OCI-LY1 (cell line): ENCODE measurements at regions not wholly inside any gene's neighbourhood (a gene's known extent, or its start where the extent isn't known, plus 50 kb on each side); places are given as distances from the start of the nearest gene placed in this dataset.

ENCODE experiments used
- H2AFZ ChIP-seq: fragments of 200-600 bp; sonication (generic), shearing (Covaris generic); 2 replicates; pipeline ENCODE4 v1.6.0; 2014; ENCODE audit warnings: antibody characterized with exemption, mild to moderate bottlenecking, low read length
- H3F3A ChIP-seq: fragments of 200-600 bp; sonication (generic), shearing (Covaris generic); 2 replicates; pipeline ENCODE4 v1.6.0; 2014; ENCODE audit warnings: mild to moderate bottlenecking, antibody characterized with exemption, low read length, moderate library complexity; ENCODE audit not compliant: insufficient read depth
- H3K27ac ChIP-seq: fragments of 200-600 bp; sonication (generic); 2 replicates; pipeline ENCODE4 v1.5.1; 2014; ENCODE audit warnings: low read length, mixed run types, mild to moderate bottlenecking, low read depth; ENCODE audit not compliant: poor library complexity, severe bottlenecking
- H3K27me3 ChIP-seq: fragments of 200-600 bp; sonication (generic); 2 replicates; pipeline ENCODE4 v1.6.0; 2014; ENCODE audit warnings: antibody characterized with exemption, mild to moderate bottlenecking, low read length, moderate library complexity; ENCODE audit not compliant: insufficient read depth
- H3K36me3 ChIP-seq: fragments of 200-600 bp; sonication (generic); 2 replicates; pipeline ENCODE4 v1.6.1; 2014; ENCODE audit warnings: mild to moderate bottlenecking, antibody characterized with exemption, low read length, moderate library complexity, mixed read lengths; ENCODE audit not compliant: insufficient read depth
- H3K4me1 ChIP-seq: fragments of 200-600 bp; sonication (generic); 2 replicates; pipeline ENCODE4 v1.5.1; 2014; ENCODE audit warnings: mild to moderate bottlenecking, low read length, moderate library complexity; ENCODE audit not compliant: insufficient read depth, severe bottlenecking
- H3K4me2 ChIP-seq: fragments of 200-600 bp; sonication (generic), shearing (Covaris generic); 2 replicates; pipeline ENCODE4 v1.6.1; 2014; ENCODE audit warnings: low read length
- H3K4me3 ChIP-seq: fragments of 200-600 bp; sonication (generic); 2 replicates; pipeline ENCODE4 v1.5.1; 2014; ENCODE audit warnings: low read length, low read depth, mild to moderate bottlenecking, mixed read lengths; ENCODE audit not compliant: poor library complexity, severe bottlenecking
- H3K79me2 ChIP-seq: fragments of 200-600 bp; shearing (Covaris generic); 2 replicates; pipeline ENCODE4 v1.6.1; 2016; ENCODE audit warnings: mixed run types, low read length, mixed read lengths; ENCODE audit not compliant: insufficient read depth
- H3K9ac ChIP-seq: fragments of 200-600 bp; sonication (generic), shearing (Covaris generic); 2 replicates; pipeline ENCODE4 v1.6.1; 2014; ENCODE audit warnings: mild to moderate bottlenecking, low read length, mixed read lengths
- H3K9me2 ChIP-seq: fragments of 200-600 bp; sonication (generic), shearing (Covaris generic); 2 replicates; pipeline ENCODE4 v1.6.1; 2014; ENCODE audit warnings: low read depth, mild to moderate bottlenecking, low read length, mixed read lengths
- H3K9me3 ChIP-seq: fragments of 200-600 bp; shearing (Covaris generic); 2 replicates; pipeline ENCODE4 v1.6.1; 2014; ENCODE audit warnings: low read length, mixed read lengths
- H4K20me1 ChIP-seq: fragments of 200-600 bp; sonication (generic), shearing (Covaris generic); 2 replicates; pipeline ENCODE4 v1.6.0; 2016; ENCODE audit warnings: mild to moderate bottlenecking, low read length; ENCODE audit not compliant: insufficient read depth
- EZH2 ChIP-seq: fragments of 200-600 bp; sonication (generic), shearing (Covaris generic); IDR thresholded peaks from 2 replicates; pipeline ENCODE4 v1.8.0; 2017; ENCODE audit warnings: borderline replicate concordance, mixed run types, mild to moderate bottlenecking, antibody characterized with exemption, low read length, moderate library complexity, mixed read lengths
- TF ChIP-seq, protein P1 (sequence below): fragments of 200-600 bp; sonication (generic), shearing (Covaris generic); IDR thresholded peaks from 2 replicates; pipeline ENCODE4 v1.5.1; 2017; ENCODE audit warnings: mild to moderate bottlenecking, antibody characterized with exemption, low read length, moderate library complexity, mixed read lengths

DNA sequence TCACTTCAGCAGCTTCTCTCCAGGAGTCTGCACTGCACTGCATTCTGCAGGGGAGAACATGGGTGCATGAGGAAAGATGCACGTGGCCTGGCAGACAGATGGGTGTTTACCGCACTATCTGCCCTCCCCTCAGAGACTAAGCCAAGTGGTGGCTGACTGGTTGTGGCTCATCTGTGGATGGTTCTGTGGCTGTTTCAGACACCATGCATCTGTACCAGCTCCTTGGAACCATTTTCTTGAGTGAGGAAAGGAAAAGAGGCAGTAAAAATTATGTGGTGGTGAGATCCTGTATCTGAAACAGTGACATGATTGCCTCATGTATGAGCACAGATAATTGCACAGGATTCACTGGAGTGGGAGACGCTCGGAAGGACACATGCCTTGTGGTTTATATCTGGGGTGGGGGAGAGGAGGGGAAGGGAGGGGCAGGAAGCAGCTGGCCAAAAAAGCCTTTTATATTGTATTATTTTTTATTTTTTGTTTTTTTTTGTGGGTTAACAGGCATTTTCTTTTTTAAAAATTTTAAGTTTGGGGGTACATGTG is 161.7 kb downstream of the ERMARD start:
- no peaks in the 10 kb centered on the region for H4K20me1 ChIP-seq
- no peaks in the 10 kb centered on the region for H3K79me2 ChIP-seq
- no peak overlapping the region for H3K27ac ChIP-seq
- no peaks in the 10 kb centered on the region for H3K9me3 ChIP-seq
- no peaks in the 10 kb centered on the region for H3K9me2 ChIP-seq
- H3K9ac ChIP-seq = no peak overlapping the region
- H3K36me3 ChIP-seq = no peaks in the 10 kb centered on the region
- H3K27me3 ChIP-seq = no peaks in the 10 kb centered on the region
- no peaks in the 10 kb centered on the region for H3K4me1 ChIP-seq
- no peak for TF ChIP-seq EZH2
- TF ChIP-seq, protein P1, sequence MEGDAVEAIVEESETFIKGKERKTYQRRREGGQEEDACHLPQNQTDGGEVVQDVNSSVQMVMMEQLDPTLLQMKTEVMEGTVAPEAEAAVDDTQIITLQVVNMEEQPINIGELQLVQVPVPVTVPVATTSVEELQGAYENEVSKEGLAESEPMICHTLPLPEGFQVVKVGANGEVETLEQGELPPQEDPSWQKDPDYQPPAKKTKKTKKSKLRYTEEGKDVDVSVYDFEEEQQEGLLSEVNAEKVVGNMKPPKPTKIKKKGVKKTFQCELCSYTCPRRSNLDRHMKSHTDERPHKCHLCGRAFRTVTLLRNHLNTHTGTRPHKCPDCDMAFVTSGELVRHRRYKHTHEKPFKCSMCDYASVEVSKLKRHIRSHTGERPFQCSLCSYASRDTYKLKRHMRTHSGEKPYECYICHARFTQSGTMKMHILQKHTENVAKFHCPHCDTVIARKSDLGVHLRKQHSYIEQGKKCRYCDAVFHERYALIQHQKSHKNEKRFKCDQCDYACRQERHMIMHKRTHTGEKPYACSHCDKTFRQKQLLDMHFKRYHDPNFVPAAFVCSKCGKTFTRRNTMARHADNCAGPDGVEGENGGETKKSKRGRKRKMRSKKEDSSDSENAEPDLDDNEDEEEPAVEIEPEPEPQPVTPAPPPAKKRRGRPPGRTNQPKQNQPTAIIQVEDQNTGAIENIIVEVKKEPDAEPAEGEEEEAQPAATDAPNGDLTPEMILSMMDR = no peak
- H3K4me2 ChIP-seq = no peak overlapping the region
- no peaks in the 10 kb centered on the region for H3F3A ChIP-seq
- no peak overlapping the region for H2AFZ ChIP-seq
- H3K4me3 ChIP-seq = no peak overlapping the region

DNA sequence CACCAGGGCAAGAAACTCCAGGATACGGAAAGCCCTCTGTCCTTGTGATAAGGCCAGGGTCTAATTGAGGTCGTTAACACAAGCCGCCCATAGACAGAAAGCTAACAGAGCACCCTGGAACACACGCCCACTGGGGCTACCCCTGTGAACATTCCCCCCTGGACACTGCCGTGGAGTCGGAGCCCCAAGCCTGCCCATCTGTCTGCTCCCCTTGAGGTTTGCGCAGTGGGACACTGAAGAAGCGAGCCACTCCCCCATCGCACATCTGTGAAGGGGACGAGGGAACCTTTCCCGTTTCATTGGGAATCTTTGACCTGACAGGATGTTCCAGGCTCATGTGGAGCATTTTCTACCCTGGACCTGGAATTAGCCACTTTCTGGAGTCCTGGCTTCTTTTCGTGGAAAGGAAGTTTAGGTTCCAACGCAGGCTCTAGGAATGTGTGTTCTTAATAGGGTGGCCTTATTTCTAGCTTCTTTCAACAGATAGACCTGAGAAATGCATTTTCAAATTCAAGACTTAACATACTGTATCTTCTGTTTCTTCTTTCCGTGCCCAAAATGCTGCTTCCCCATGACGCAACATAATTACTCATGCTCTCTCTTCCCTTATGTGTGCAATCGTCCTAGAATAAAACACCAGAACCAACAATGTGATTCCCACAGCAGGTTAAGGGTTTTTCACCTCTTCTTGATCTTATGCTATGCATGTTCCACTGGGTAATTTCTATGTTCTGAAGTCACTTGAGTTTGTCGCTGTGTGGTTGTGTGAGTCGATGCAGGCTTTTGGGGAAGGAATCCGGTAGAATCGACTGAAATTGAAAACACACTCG is 161.1 kb downstream of the ERMARD start:
- no peak overlapping the region for H3K27ac ChIP-seq
- TF ChIP-seq EZH2 = no peak
- no peaks in the 10 kb centered on the region for H3K9me2 ChIP-seq
- H3K27me3 ChIP-seq = no peaks in the 10 kb centered on the region
- H4K20me1 ChIP-seq = no peaks in the 10 kb centered on the region
- H3K36me3 ChIP-seq = no peaks in the 10 kb centered on the region
- no peak overlapping the region for H3K4me2 ChIP-seq
- H3K4me3 ChIP-seq = no peak overlapping the region
- no peaks in the 10 kb centered on the region for H3K79me2 ChIP-seq
- no peaks in the 10 kb centered on the region for H3K9me3 ChIP-seq
- H2AFZ ChIP-seq = no peak overlapping the region
- no peaks in the 10 kb centered on the region for H3F3A ChIP-seq
- H3K4me1 ChIP-seq = no peaks in the 10 kb centered on the region
- H3K9ac ChIP-seq = no peak overlapping the region

DNA sequence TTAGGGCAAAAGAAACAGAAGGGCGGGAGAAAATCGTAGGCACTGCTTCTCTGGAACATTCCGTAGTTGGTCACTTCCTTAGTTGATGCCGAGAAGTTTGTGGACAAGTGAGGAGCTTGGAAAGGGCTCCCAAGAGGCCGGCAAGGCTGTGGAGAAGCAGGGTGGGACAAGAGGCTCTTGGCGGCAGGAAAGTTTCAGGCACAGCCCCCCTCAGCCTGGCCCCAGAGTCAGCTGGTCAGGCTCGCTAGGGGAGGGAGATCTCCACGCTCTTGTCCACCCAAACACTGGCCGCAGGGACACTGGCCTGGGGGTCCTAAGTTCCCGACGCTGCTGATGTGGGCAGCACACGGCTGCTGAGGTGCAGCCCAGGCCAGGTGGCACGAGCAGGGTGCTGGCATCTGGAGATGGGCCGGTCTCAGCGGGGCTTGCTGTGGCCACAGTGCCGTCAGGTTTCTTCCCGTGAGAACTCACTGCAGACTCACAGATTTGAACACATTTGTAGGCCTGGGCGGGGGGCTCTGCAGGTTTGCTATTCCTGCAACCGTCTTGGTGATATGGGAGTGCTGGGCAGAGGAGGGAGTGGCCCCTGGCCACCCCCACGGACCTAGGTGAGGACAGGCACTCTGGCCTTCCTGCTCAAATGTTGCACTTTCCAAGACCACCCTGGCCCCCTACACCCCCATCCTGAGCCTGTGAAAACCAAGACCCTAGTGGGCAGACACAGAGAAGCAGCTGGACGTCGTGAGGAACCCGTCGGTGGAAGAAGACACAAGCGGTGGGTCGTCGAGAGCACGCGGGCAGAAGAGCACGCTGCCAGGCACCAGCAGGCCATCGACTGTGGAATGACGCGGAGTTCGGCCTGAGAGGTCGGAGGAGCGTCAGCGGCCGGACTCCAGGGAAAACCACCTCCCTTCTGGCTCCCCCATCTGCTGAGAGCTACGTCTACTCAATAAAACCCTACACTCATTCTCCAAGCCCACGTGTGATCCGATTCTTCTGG is 160.1 kb downstream of the ERMARD start:
- H3K4me3 ChIP-seq = no peak overlapping the region
- H3K9ac ChIP-seq = no peak overlapping the region
- no peaks in the 10 kb centered on the region for H3K79me2 ChIP-seq
- no peaks in the 10 kb centered on the region for H3K4me1 ChIP-seq
- H3F3A ChIP-seq = no peaks in the 10 kb centered on the region
- H3K9me3 ChIP-seq = no peaks in the 10 kb centered on the region
- H2AFZ ChIP-seq = no peak overlapping the region
- H3K27me3 ChIP-seq = no peaks in the 10 kb centered on the region
- no peak overlapping the region for H3K27ac ChIP-seq
- no peaks in the 10 kb centered on the region for H4K20me1 ChIP-seq
- H3K4me2 ChIP-seq = no peak overlapping the region
- no peaks in the 10 kb centered on the region for H3K36me3 ChIP-seq
- H3K9me2 ChIP-seq = no peaks in the 10 kb centered on the region
- no peak for TF ChIP-seq EZH2
- TF ChIP-seq, protein P1 = no peak
